ENCODE measurements at regions not wholly inside any gene's neighbourhood (a gene's known extent, or its start where the extent isn't known, plus 50 kb on each side); places are given as distances from the start of the nearest gene placed in this dataset.
"Not testable (repeated sequence)": the region's sequence is repeated elsewhere in the genome, so short reads cannot be mapped to it uniquely, and the experiment has no call there.

GRCh38 chr5:15106530-15107283 is 235.1 kb upstream of the ANKH start:
- no peak for DNase-seq (ENCODE audit: low read depth in 3 of 3, low spot score in 2 of 3)

- DNase-seq (ENCODE audit: low read depth in 3 of 3, low spot score in 2 of 3) = peak in 1 of 3 donors; percentile 30
Measured at GRCh38 chr5:15105799-15106393, 234.3 kb upstream of the ANKH start.

- no peak for DNase-seq (ENCODE audit: low read depth in 3 of 3, low spot score in 2 of 3)
Measured at GRCh38 chr5:15103864-15104263, 232.3 kb upstream of the ANKH start.

- DNase-seq (ENCODE audit: low read depth in 3 of 3, low spot score in 2 of 3) = no peak
Measured at GRCh38 chr5:15103130-15103529, 231.6 kb upstream of the ANKH start.

GRCh38 chr5:15097552-15097951 is 226.0 kb upstream of the ANKH start:
- no peak for DNase-seq (ENCODE audit: low read depth in 3 of 3, low spot score in 2 of 3)

GRCh38 chr5:15096686-15097085 is 225.1 kb upstream of the ANKH start:
- DNase-seq (ENCODE audit: low read depth in 3 of 3, low spot score in 2 of 3) = not testable (repeated sequence)

- no peak for DNase-seq (ENCODE audit: low read depth in 3 of 3, low spot score in 2 of 3)
Measured at GRCh38 chr5:15092801-15093200, 221.2 kb upstream of the ANKH start.

GRCh38 chr5:15085671-15086070 is 214.1 kb upstream of the ANKH start:
- no peak for DNase-seq (ENCODE audit: low read depth in 3 of 3, low spot score in 2 of 3)

- no peak for DNase-seq (ENCODE audit: low read depth in 3 of 3, low spot score in 2 of 3)
Measured at GRCh38 chr5:15082096-15082495, 210.5 kb upstream of the ANKH start.

GRCh38 chr5:15080219-15080618 is 208.6 kb upstream of the ANKH start:
- no peak for DNase-seq (ENCODE audit: low read depth in 3 of 3, low spot score in 2 of 3)

GRCh38 chr5:15079566-15079965 is 208.0 kb upstream of the ANKH start:
- DNase-seq (ENCODE audit: low read depth in 3 of 3, low spot score in 2 of 3) = no peak

GRCh38 chr5:15074651-15075050 is 203.1 kb upstream of the ANKH start:
- no peak for DNase-seq (ENCODE audit: low read depth in 3 of 3, low spot score in 2 of 3)

GRCh38 chr5:15073453-15073852 is 201.9 kb upstream of the ANKH start:
- DNase-seq (ENCODE audit: low read depth in 3 of 3, low spot score in 2 of 3) = no peak

- DNase-seq (ENCODE audit: low read depth in 3 of 3, low spot score in 2 of 3) = no peak
Measured at GRCh38 chr5:15070907-15071306, 199.3 kb upstream of the ANKH start.

GRCh38 chr5:15069407-15069905 is 197.9 kb upstream of the ANKH start:
- no peak for DNase-seq (ENCODE audit: low read depth in 3 of 3, low spot score in 2 of 3)

- DNase-seq (ENCODE audit: low read depth in 3 of 3, low spot score in 2 of 3) = no peak
Measured at GRCh38 chr5:15065091-15065490, 193.5 kb upstream of the ANKH start.

- no peak for DNase-seq (ENCODE audit: low read depth in 3 of 3, low spot score in 2 of 3)
Measured at GRCh38 chr5:15064396-15064795, 192.8 kb upstream of the ANKH start.

- DNase-seq (ENCODE audit: low read depth in 3 of 3, low spot score in 2 of 3) = no peak
Measured at GRCh38 chr5:15056988-15057592, 185.5 kb upstream of the ANKH start.

- no peak for DNase-seq (ENCODE audit: low read depth in 3 of 3, low spot score in 2 of 3)
Measured at GRCh38 chr5:15044521-15044920, 172.9 kb upstream of the ANKH start.

GRCh38 chr5:15037247-15037908 is 165.8 kb upstream of the ANKH start:
- DNase-seq (ENCODE audit: low read depth in 3 of 3, low spot score in 2 of 3) = no peak

GRCh38 chr5:15034379-15034778 is 162.8 kb upstream of the ANKH start:
- DNase-seq (ENCODE audit: low read depth in 3 of 3, low spot score in 2 of 3) = no peak

All from right renal cortex interstitium (tissue), 3 donors.